ENCODE measurements at regions not wholly inside any gene's neighbourhood (a gene's known extent, or its start where the extent isn't known, plus 50 kb on each side); places are given as distances from the start of the nearest gene placed in this dataset.

GRCh38 chr14:22003461-22003860, 329.8 kb upstream of the OR4E1 start:
- DNase-seq (ENCODE audit: low spot score) (no peak), FAIRE-seq (no peak)

GRCh38 chr14:22002860-22003284, 329.3 kb upstream of the OR4E1 start:
- no peak for FAIRE-seq
- peak; percentile 13 for DNase-seq (ENCODE audit: low spot score)

- DNase-seq (ENCODE audit: low spot score) (no peak), FAIRE-seq (no peak)
Measured at GRCh38 chr14:21999402-21999801, 325.8 kb upstream of the OR4E1 start.

- DNase-seq (ENCODE audit: low spot score): peak; percentile 37
- peak; percentile 32 for FAIRE-seq
Measured at GRCh38 chr14:21997300-21997699, 323.7 kb upstream of the OR4E1 start.

GRCh38 chr14:21995332-21995731, 321.7 kb upstream of the OR4E1 start:
- FAIRE-seq (no peak), DNase-seq (ENCODE audit: low spot score) (no peak)

- DNase-seq (ENCODE audit: low spot score): no peak
- FAIRE-seq: no peak
Measured at GRCh38 chr14:21993837-21994236, 320.2 kb upstream of the OR4E1 start.

- DNase-seq (ENCODE audit: low spot score) (no peak), FAIRE-seq (no peak)
Measured at GRCh38 chr14:21993070-21993469, 319.5 kb upstream of the OR4E1 start.

- DNase-seq (ENCODE audit: low spot score): no peak
- FAIRE-seq: no peak
Measured at GRCh38 chr14:21991130-21991529, 317.5 kb upstream of the OR4E1 start.

GRCh38 chr14:21990116-21990515, 316.5 kb upstream of the OR4E1 start:
- no peak for FAIRE-seq
- DNase-seq (ENCODE audit: low spot score): peak; percentile 16

GRCh38 chr14:21989090-21989489, 315.5 kb upstream of the OR4E1 start:
- FAIRE-seq: no peak
- no peak for DNase-seq (ENCODE audit: low spot score)

- FAIRE-seq (no peak), DNase-seq (ENCODE audit: low spot score) (no peak)
Measured at GRCh38 chr14:21988413-21988812, 314.8 kb upstream of the OR4E1 start.

- FAIRE-seq (no peak), DNase-seq (ENCODE audit: low spot score) (peak; percentile 58)
Measured at GRCh38 chr14:21987937-21988336, 314.3 kb upstream of the OR4E1 start.

- DNase-seq (ENCODE audit: low spot score): peak; percentile 13
- peak; percentile 67 for FAIRE-seq
Measured at GRCh38 chr14:21985081-21985480, 311.5 kb upstream of the OR4E1 start.

GRCh38 chr14:21978999-21979314, 305.3 kb upstream of the OR4E1 start:
- no peak for DNase-seq (ENCODE audit: low spot score)
- peak; percentile 23 for FAIRE-seq

GRCh38 chr14:21978184-21978998, 304.8 kb upstream of the OR4E1 start:
- DNase-seq (ENCODE audit: low spot score): peak; percentile 71
- peak; percentile 85 for FAIRE-seq

GRCh38 chr14:21974741-21975140, 301.1 kb upstream of the OR4E1 start:
- no peak for DNase-seq (ENCODE audit: low spot score)
- no peak for FAIRE-seq

GRCh38 chr14:21965042-21965441, 291.4 kb upstream of the OR4E1 start:
- FAIRE-seq: no peak
- DNase-seq (ENCODE audit: low spot score): no peak

GRCh38 chr14:21964180-21964579, 290.6 kb upstream of the OR4E1 start:
- DNase-seq (ENCODE audit: low spot score): no peak
- no peak for FAIRE-seq

GRCh38 chr14:21960636-21961035, 287.0 kb upstream of the OR4E1 start:
- DNase-seq (ENCODE audit: low spot score) (no peak), FAIRE-seq (no peak)

- FAIRE-seq: no peak
- DNase-seq (ENCODE audit: low spot score): no peak
Measured at GRCh38 chr14:21941885-21942284, 268.3 kb upstream of the OR4E1 start.

- peak; percentile 59 for DNase-seq (ENCODE audit: low spot score)
- no peak for FAIRE-seq
Measured at GRCh38 chr14:21940887-21941856, 267.6 kb upstream of the OR4E1 start.

GRCh38 chr14:21939836-21940235, 266.2 kb upstream of the OR4E1 start:
- FAIRE-seq (no peak), DNase-seq (ENCODE audit: low spot score) (no peak)
